Activated T-cell treated with anti-CD3 and anti-CD28 coated beads for 48 hours (primary cell): ENCODE measurements at regions not wholly inside any gene's neighbourhood (a gene's known extent, or its start where the extent isn't known, plus 50 kb on each side); places are given as distances from the start of the nearest gene placed in this dataset.

Experiments used
- DNase-seq: peaks from one replicate; pipeline ENCODE4 v3.0.0-alpha.2; 2020; ENCODE audit warnings: low read depth

GRCh38 chr4:59238212-59238611 is 1961.9 kb upstream of the ADGRL3 start:
- DNase-seq, result no peak

DNA sequence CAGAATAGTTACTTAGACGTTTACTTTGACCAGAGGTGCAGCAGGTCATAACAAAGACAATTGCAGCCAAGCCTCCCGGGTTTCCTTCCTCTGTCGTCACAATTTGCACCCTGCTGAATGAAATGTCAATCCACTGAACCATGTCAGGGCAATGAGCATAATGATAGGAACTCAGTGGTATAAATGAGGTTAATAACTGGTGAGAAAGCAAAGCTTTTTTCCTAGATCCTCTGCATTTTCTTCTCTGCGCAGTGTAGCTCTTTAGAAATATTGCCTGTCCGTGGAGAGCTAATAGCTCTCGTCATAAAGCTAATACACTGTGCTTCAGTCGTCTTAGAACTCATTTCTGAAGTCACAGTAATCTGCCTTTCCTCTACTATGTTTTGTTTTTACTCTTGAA is 1960.1 kb upstream of the ADGRL3 start:
- DNase-seq, result no peak

GRCh38 chr4:59243038-59243437 is 1957.1 kb upstream of the ADGRL3 start:
- no peak for DNase-seq

- DNase-seq, result no peak
Observed at GRCh38 chr4:59247032-59247431, 1953.1 kb upstream of the ADGRL3 start.

DNA sequence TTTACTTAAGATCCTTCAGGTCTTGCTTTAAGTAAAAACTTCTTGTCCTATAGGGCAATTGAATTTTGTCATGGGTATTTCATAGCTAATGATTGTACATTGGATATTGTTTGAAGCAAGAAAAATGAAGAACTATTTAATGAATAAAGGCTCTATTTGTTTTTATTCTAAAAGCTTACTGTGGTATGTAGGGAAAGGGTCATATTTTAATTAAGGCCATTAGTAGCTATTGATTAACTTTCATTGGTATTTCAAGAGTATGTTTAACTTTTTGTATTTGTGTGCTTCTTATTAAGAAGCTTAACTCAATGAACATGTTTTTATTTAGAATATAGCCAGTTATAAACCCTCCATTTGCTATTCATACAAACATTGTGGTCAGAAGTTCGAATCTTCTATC is 1951.8 kb upstream of the ADGRL3 start:
- DNase-seq, result no peak

GRCh38 chr4:59249110-59249509 is 1951.0 kb upstream of the ADGRL3 start:
- no peak for DNase-seq

- DNase-seq, result no peak
Observed at GRCh38 chr4:59258002-59258401, 1942.1 kb upstream of the ADGRL3 start.

- DNase-seq, result no peak
Observed at GRCh38 chr4:59307609-59308008, 1892.5 kb upstream of the ADGRL3 start.

DNA sequence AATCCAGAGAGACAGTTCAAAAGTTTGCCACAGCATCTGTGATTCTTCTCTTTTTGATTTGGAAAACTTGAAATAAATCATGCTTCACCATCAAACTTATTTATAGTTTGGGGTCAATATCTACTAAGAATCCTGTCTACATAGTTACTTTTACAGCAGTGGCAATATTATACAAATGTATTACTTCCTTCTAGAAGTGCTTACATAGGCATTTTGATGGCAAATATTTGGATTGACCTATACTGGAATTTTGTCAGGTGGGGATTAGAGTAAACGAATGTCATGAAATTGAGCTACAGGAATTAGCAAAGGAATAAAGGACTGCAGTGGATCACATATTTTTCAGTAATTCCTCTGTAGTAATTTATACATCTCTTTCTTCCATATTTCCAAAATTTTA is 1885.5 kb upstream of the ADGRL3 start:
- DNase-seq, result no peak

DNA sequence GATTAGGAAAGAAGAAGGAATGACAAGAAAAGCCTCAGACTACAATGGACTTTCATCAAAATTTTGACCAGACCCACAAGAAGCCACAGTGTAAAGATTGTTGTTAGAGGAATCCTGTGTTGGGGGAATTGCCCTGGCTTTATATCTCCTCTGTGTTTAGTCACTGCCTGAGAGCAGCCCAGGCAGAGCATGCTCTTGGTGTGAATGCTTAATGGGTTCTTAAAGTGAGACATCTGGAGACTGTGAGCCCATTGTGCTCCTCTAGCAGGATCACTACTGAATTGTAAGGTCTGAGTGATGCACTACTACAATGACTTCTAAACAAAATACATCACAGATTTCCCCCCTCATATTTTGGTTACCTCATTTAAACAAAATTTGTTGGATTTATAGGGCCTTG is 1860.5 kb upstream of the ADGRL3 start:
- DNase-seq, result no peak

DNA sequence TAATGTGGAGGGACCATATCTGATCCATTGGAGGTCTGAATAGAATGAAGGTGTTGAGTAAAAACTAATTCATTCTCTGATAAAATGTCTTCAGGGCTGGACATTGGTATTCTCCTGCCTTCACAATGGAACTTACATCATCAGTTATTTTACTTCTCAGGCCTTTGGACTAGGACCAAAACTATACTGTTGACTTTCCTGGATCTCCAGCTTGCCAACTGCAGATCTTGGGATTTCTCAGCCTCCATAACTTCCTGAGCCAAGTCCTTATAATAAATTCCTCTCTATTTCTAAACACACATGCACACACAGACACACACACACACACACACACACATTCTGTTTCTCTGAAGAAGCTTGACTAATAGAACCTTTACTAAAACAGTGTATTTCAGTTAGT is 1858.6 kb upstream of the ADGRL3 start:
- DNase-seq, result no peak

DNA sequence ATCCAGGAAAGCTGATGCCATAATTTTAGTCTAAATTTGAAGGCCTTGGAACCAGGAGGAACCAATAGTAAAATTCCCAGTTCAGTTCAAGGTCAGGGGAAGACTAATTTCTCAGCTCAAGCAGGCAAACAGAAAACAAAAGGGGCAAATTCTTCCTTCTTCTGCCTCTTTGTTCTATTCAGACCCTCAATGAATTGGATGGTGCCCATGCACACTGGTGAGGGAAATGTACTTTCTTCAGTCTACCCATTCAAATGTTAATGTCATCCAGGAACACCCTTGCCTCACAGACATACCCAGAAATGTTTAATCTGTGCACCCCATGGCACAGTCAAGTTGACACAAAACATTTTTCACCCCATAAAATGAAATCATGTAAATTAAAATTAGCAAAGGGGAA is 1851.2 kb upstream of the ADGRL3 start:
- no peak for DNase-seq

GRCh38 chr4:59369229-59369628 is 1830.9 kb upstream of the ADGRL3 start:
- no peak for DNase-seq

GRCh38 chr4:59374416-59374815 is 1825.7 kb upstream of the ADGRL3 start:
- DNase-seq, result no peak

- DNase-seq, result no peak
Observed at GRCh38 chr4:59380841-59381366, 1819.2 kb upstream of the ADGRL3 start.

GRCh38 chr4:59381591-59381990 is 1818.5 kb upstream of the ADGRL3 start:
- no peak for DNase-seq

- no peak for DNase-seq
Observed at GRCh38 chr4:59387759-59388758, 1812.1 kb upstream of the ADGRL3 start.

DNA sequence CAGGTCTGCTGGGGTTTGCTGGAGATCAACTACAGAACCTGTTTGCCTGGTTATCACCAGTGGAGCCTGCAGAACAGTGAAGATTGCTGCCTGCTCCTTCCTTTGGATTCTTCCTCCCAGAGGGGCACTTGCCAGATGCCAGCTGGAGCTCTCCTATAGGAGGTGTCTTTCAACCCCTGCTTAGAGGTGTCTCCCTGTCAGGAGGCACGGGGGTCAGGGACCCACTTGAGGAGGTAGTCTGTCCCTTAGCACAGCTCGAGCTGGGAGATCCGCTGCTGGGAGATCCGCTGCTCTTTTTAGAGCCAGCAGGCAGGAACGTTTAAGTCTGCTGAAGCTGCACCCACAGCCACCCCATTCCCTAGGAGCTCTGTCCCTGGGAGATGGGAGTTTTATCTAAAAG is 1806.3 kb upstream of the ADGRL3 start:
- no peak for DNase-seq

GRCh38 chr4:59400334-59400733 is 1799.8 kb upstream of the ADGRL3 start:
- DNase-seq, result no peak

DNA sequence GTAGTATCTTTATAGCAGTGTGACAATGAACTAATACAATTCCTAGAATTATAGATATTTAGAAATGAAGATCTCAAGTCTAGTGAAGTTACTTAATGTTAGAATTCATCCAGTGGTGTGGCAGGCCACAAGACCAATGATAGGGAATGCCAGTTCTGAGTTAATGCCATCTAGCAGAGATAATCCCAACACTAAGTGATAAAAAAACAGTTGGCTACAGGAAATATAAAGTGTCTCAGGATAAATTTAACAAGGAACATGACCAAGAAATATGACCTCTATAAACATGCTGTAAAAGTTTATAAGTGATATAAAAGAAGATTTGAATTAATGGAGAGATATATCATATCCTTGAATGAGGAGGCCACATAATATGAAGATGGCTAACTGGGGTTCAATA is 1790.5 kb upstream of the ADGRL3 start:
- no peak for DNase-seq

- DNase-seq, result no peak
Observed at GRCh38 chr4:59412739-59413138, 1787.4 kb upstream of the ADGRL3 start.

DNA sequence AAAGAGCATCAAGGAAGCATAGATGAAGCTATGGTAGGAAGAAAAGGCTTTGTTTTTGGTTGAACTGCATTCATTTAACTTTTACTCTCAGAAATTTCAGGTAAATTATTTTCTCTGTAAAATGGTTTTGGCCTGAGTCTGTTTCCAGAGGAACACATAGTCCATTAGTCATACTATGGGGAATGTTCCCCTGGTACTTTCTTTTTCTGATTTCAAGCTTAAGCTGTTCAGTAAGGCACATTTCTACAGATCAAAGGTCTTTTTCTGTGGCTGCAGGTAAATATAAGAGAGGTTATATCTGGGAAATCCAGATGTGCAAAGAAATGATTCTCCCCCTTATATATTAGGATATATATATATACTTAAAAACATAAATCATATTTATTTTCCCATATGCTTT is 1744.4 kb upstream of the ADGRL3 start:
- no peak for DNase-seq

DNA sequence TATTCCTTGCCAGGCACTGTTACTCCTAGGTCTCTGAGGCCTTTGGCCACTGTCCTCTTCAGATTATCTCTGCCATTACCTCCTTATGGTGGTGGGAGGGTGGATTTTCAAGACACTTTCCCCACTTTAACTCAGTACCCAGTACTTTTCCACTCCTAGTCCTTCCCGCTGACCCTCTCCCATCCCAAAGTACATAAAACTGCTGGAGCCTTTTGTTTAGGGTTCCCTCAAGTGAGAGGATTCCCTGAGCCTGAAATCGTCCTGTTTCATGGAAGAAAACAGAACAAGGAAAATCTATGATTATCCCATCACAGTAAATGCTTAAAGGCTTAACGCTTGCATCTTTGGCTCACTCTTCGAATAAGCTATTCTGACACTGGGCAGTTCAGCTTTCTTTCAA is 1742.5 kb upstream of the ADGRL3 start:
- no peak for DNase-seq

DNA sequence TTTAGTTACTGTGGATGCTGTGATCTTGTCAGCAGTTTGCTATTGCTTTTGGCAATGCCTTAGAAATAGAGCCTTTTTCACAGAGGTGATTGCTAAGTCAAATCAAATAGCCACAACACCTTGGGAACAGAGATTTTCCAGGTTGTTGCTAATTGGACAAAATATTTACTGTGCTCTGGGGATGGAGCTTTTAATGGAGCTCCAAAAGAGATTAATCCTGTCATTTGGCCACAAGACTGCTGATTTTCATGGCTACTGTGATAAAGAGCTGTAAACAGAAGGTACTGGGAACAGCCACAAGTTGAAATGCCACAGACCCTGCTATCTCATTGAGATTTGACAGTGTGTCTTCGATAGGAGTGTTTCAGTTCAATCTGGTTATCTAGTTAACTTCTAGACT is 1715.2 kb upstream of the ADGRL3 start:
- no peak for DNase-seq
